VCaP (cell line): ENCODE measurements at regions not wholly inside any gene's neighbourhood (a gene's known extent, or its start where the extent isn't known, plus 50 kb on each side); places are given as distances from the start of the nearest gene placed in this dataset.
"Not testable (repeated sequence)": the region's sequence is repeated elsewhere in the genome, so short reads cannot be mapped to it uniquely, and the experiment has no call there.

ENCODE experiments used
- H3K27ac ChIP-seq: fragments of 450-650 bp; 2 replicates; pipeline ENCODE4 v1.5.1; 2017
- TF ChIP-seq, protein P1 (sequence below): fragments of 450-650 bp; conservative IDR thresholded peaks from 2 replicates; pipeline ENCODE4 v1.5.1; 2017; ENCODE audit warnings: mild to moderate bottlenecking, moderate library complexity

DNA sequence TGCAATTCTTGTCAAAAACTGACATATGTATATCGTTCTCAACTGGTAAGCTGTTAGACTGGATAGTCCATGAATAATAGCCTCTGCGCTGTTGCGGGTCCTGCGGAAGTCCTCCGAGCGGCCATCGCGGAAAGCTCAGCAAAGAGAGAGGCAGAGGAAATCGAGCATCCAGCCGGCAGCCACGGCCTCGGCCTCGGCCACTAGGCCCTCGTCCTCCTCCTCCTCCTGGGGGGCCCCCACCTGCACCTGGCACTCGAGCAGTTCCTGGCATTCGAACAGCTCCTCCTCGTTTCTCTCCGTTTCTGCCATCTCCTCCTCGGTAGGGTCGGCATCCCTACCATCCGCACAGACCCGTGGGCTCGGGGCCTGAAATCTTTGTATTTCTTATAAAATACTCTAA is 111.2 kb upstream of the CYLC1 start:
- not testable (repeated sequence) for H3K27ac ChIP-seq

DNA sequence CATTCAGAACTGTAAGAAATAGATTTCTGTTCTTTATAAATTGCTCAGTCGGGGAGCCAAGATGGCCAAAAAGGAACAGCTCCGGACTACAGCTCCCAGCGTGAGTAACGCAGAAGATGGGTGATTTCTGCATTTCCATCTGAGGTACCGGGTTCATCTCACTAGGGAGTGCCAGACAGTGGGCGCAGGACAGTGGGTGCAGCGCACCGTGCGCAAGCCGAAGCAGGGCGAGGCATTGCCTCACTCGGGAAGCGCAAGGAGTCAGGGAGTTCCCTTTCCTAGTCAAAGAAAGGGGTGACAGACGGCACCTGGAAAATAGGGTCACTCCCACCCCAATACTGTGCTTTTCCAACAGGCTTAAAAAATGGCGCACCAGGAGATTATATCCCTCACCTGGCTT is 110.5 kb upstream of the CYLC1 start:
- H3K27ac ChIP-seq, result not testable (repeated sequence)

DNA sequence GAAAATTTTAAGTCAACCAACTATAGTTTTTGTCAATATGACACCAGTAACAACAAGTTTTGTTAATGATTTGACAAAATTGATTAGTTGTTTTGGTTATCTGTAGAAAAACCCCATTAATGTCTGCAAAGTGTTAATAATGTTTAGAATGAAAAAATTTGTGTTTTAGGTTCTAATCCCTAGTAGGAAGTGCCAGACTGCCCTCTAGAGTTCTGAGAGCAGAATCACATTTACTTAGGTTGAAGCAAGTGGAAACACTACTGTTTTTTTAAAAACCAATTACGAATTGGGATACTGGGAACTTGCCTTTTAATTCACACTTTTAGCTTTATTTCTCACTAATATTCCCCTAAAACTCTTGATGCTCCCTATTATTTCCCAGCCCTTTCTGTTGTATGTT is 101.1 kb upstream of the CYLC1 start:
- H3K27ac ChIP-seq, result no peak overlapping the region
- TF ChIP-seq, protein P1, sequence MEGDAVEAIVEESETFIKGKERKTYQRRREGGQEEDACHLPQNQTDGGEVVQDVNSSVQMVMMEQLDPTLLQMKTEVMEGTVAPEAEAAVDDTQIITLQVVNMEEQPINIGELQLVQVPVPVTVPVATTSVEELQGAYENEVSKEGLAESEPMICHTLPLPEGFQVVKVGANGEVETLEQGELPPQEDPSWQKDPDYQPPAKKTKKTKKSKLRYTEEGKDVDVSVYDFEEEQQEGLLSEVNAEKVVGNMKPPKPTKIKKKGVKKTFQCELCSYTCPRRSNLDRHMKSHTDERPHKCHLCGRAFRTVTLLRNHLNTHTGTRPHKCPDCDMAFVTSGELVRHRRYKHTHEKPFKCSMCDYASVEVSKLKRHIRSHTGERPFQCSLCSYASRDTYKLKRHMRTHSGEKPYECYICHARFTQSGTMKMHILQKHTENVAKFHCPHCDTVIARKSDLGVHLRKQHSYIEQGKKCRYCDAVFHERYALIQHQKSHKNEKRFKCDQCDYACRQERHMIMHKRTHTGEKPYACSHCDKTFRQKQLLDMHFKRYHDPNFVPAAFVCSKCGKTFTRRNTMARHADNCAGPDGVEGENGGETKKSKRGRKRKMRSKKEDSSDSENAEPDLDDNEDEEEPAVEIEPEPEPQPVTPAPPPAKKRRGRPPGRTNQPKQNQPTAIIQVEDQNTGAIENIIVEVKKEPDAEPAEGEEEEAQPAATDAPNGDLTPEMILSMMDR, result peak; percentile 72

DNA sequence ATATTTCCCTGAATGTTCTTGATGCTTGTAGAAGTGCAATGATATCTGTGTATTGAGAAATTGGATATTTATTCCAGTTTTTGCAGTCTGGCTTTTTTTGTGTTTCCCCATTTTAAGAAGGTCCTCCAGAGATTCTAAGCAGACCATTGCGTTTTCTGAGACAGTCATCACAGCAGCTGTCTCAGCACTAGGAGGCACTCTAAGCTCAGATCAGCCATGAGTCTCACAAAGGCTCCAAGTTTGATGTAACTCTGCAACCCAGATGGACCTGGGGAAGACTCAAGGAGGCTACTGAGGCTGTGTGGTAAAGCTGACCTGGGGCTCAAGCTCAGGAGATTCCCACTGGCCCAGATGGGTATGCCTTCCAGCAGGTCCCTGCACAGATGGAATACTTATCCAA is 89.3 kb upstream of the CYLC1 start:
- H3K27ac ChIP-seq, result no peak overlapping the region
- TF ChIP-seq, protein P1, result no peak
